Natural killer cell (primary cell): ENCODE measurements at regions not wholly inside any gene's neighbourhood (a gene's known extent, or its start where the extent isn't known, plus 50 kb on each side); places are given as distances from the start of the nearest gene placed in this dataset.

Source experiments
- ATAC-seq, 3 donors: fragments of 150-1000 bp in 2 of 3; fragments of 200-7000 bp in 1 of 3; cut with Tn5 transposase; 1 replicate in 1 of 3; 2 replicates in 2 of 3; pipeline ENCODE4 v1.10.0; 2021; ENCODE audit warnings: mild to moderate bottlenecking in 2 of 3, moderate library complexity in 2 of 3
- DNase-seq, 2 donors: peaks; one replicate each; pipeline versions ENCODE4 v3.0.0 to v3.0.0-alpha.2; 2013 to 2021; ENCODE audit warnings: mixed read lengths in 1 of 2
- H3K27ac ChIP-seq: one replicate; pipeline ENCODE4 v1.5.1; 2013; ENCODE audit warnings: mild to moderate bottlenecking, low read length
- H3K27me3 ChIP-seq: one replicate; pipeline ENCODE4 v1.6.1; 2013; ENCODE audit warnings: low read length; ENCODE audit not compliant: control insufficient read depth, insufficient read depth
- H3K36me3 ChIP-seq: one replicate; pipeline ENCODE4 v1.6.1; 2013; ENCODE audit warnings: low read length; ENCODE audit not compliant: control insufficient read depth, insufficient read depth
- H3K4me1 ChIP-seq: one replicate; pipeline ENCODE4 v1.6.1; 2013; ENCODE audit warnings: low read length; ENCODE audit not compliant: control insufficient read depth, insufficient read depth
- H3K4me3 ChIP-seq: one replicate; pipeline ENCODE4 v1.5.1; 2013; ENCODE audit warnings: low read length
- H3K9me3 ChIP-seq: one replicate; pipeline ENCODE4 v1.6.1; 2013; ENCODE audit warnings: low read length; ENCODE audit not compliant: control insufficient read depth, insufficient read depth
- H3K27ac Mint-ChIP-seq, 2 donors: one replicate each; pipeline ENCODE4 v1.8.0; 2022; ENCODE audit warnings: mild to moderate bottlenecking in 2 of 2, mixed read lengths in 2 of 2, moderate library complexity in 1 of 2
- H3K27me3 Mint-ChIP-seq, 2 donors: one replicate each; pipeline ENCODE4 v1.8.0; 2022; ENCODE audit warnings: low read depth in 2 of 2, mixed read lengths in 2 of 2
- H3K36me3 Mint-ChIP-seq: one replicate; pipeline ENCODE4 v1.8.0; 2022; ENCODE audit warnings: mixed read lengths
- H3K4me1 Mint-ChIP-seq, 2 donors: one replicate each; pipeline ENCODE4 v1.8.0; 2022; ENCODE audit warnings: mixed read lengths in 2 of 2
- H3K4me3 Mint-ChIP-seq: one replicate; pipeline ENCODE4 v1.8.0; 2022; ENCODE audit warnings: mild to moderate bottlenecking, moderate library complexity, mixed read lengths
- H3K9me3 Mint-ChIP-seq, 2 donors: one replicate each; pipeline ENCODE4 v1.8.0; 2022; ENCODE audit warnings: mixed read lengths in 2 of 2
- WGBS: methylation state at CpG from one replicate; pipeline ENCODE4 v1.1.7; 2013; ENCODE audit warnings: missing lambda C conversion rate; ENCODE audit not compliant: insufficient coverage; 5-methylcytosine and 5-hydroxymethylcytosine counted together
- intact Hi-C: fragments of 100-400 bp; cut with micrococcal nuclease; formaldehyde crosslinking; loops from one replicate; pipeline ENCODE4 v1.14.2; 2022
- TF ChIP-seq, protein P1 (sequence below): fragments of 200-600 bp; IDR thresholded peaks from one replicate; pipeline ENCODE4 v1.8.0; 2022; ENCODE audit warnings: antibody characterized with exemption

DNA sequence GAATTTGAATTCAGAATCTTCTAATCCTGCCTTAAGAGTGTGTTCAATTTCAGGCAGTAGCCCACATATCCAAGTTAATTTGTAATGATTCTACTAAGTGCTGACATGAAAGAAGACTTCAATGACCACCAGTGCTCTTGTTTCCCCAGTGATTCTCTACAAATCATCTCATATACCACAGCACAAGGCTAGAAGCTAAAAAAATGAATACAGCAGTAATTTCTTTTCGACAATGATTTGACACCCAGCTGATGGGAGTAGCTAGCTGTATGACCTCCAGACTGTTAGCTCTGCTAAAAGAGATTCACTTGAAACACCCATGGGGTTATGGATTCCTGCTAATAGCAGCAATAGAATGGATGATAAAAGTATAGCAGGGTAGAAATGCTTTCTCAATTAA lies 217.0 kb upstream of the TMEFF2 start:
- no peak overlapping the region for H3K27ac Mint-ChIP-seq
- Histone ChIP-seq H3K36me3 (no peaks in the 10 kb centered on the region), H3K27ac (no peak overlapping the region), H3K4me1 (no peaks in the 10 kb centered on the region), H3K27me3 (no peaks in the 10 kb centered on the region), H3K9me3 (peaks cover 2% of the 10 kb centered on the region), H3K4me3 (no peak overlapping the region)
- peaks cover 0 to 6% of the 10 kb centered on the region in 2 donors for H3K9me3 Mint-ChIP-seq
- H3K36me3 Mint-ChIP-seq, result no peaks in the 10 kb centered on the region
- 68% methylated on average over 1 of the region's 1 CpG for WGBS
- ATAC-seq (no peak), DNase-seq (no peak)
- H3K4me1 Mint-ChIP-seq, result no peaks in the 10 kb centered on the region
- H3K27me3 Mint-ChIP-seq, result no peaks in the 10 kb centered on the region
- TF ChIP-seq, protein P1, sequence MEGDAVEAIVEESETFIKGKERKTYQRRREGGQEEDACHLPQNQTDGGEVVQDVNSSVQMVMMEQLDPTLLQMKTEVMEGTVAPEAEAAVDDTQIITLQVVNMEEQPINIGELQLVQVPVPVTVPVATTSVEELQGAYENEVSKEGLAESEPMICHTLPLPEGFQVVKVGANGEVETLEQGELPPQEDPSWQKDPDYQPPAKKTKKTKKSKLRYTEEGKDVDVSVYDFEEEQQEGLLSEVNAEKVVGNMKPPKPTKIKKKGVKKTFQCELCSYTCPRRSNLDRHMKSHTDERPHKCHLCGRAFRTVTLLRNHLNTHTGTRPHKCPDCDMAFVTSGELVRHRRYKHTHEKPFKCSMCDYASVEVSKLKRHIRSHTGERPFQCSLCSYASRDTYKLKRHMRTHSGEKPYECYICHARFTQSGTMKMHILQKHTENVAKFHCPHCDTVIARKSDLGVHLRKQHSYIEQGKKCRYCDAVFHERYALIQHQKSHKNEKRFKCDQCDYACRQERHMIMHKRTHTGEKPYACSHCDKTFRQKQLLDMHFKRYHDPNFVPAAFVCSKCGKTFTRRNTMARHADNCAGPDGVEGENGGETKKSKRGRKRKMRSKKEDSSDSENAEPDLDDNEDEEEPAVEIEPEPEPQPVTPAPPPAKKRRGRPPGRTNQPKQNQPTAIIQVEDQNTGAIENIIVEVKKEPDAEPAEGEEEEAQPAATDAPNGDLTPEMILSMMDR, result no peak
- intact Hi-C loops, result no loop called here
- H3K4me3 Mint-ChIP-seq, result no peak overlapping the region

DNA sequence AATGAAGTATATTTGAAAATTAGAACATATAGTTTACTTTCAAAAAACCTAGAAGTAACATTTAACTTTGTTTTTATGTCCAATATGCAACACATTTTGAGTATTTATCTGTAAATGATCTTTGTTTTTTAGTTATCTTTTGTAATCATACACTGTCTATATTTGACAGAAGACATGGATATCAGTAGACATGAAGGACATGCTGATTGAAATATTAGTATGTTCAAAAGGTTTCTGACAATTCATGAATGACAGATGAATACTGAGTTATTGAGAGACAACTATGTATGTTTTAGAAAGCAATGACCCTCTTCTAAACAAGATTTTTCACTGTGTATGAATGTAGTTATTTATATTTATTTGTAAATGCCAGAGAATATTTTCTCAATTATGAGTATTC lies 215.6 kb upstream of the TMEFF2 start:
- H3K27me3 Mint-ChIP-seq, result no peaks in the 10 kb centered on the region
- no peak overlapping the region for H3K4me3 Mint-ChIP-seq

DNA sequence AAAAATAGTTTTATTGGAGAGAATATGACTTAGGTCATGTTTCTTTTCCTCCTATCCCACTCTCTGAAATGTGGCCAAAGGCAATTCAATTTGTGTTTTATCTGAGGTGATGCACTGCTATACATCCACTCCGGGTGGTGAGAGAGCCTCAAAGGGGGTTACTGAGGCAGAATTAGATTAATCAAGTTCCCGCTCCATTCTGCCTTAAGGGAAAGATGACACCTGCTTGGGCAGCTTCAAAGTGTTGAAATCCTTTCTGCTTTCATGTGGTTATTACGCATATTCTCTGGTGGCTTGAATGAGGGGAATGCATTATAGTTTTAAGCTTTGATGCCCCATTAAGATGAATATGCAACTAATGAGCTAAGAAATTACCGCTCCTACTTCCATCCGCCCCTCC lies 213.0 kb upstream of the TMEFF2 start:
- Histone ChIP-seq H3K36me3 (no peaks in the 10 kb centered on the region), H3K27me3 (no peaks in the 10 kb centered on the region), H3K4me3 (no peak overlapping the region), H3K27ac (no peak overlapping the region), H3K4me1 (no peaks in the 10 kb centered on the region), H3K9me3 (no peaks in the 10 kb centered on the region)
- H3K4me3 Mint-ChIP-seq, result no peak overlapping the region
- ATAC-seq (no peak), DNase-seq (no peak)
- H3K9me3 Mint-ChIP-seq, result peaks cover 4 to 9% of the 10 kb centered on the region in 2 donors
- intact Hi-C loops, result no loop called here
- H3K27me3 Mint-ChIP-seq, result no peaks in the 10 kb centered on the region
- no peaks in the 10 kb centered on the region for H3K4me1 Mint-ChIP-seq
- H3K36me3 Mint-ChIP-seq, result peaks cover 5% of the 10 kb centered on the region
- H3K27ac Mint-ChIP-seq, result no peak overlapping the region
- 94% methylated on average over 5 of the region's 5 CpGs for WGBS
- TF ChIP-seq, protein P1, result no peak

More for the DNA sequence above, 215.6 kb upstream of the TMEFF2 start:
- Histone ChIP-seq H3K27ac (no peak overlapping the region), H3K4me3 (no peak overlapping the region), H3K9me3 (peaks cover 2% of the 10 kb centered on the region), H3K36me3 (no peaks in the 10 kb centered on the region), H3K4me1 (no peaks in the 10 kb centered on the region), H3K27me3 (no peaks in the 10 kb centered on the region)
- TF ChIP-seq, protein P1, result no peak
- no peak for ATAC-seq
- Mint-ChIP-seq H3K4me1 (no peaks in the 10 kb centered on the region), H3K27ac (no peak overlapping the region), H3K36me3 (no peaks in the 10 kb centered on the region), H3K9me3 (peaks cover 0 to 3% of the 10 kb centered on the region in 2 donors)
- DNase-seq, result no peak
- intact Hi-C loops, result no loop called here

DNA sequence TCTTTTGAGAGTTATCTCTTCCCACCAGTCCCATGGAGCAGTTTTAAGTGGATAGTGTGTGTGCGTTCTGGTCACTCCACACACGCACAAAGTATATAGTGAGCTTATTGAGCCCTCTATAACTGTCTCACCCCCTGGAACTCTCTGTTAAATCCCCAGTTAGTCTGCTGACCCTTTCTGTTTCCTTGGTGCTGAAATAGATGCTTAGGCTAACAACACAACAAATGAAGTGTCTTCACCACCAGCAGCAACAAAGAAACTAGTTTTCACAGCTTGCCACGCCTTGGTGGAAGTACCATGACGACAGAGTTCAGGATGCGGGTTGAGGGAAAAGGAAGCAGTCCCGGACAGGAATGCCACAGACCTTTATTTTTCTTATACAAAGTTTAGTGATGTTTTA lies 203.5 kb upstream of the TMEFF2 start:
- Histone ChIP-seq H3K9me3 (peaks cover 5% of the 10 kb centered on the region), H3K27me3 (no peaks in the 10 kb centered on the region), H3K4me1 (no peaks in the 10 kb centered on the region), H3K4me3 (no peak overlapping the region), H3K27ac (no peak overlapping the region), H3K36me3 (no peaks in the 10 kb centered on the region)
- Mint-ChIP-seq H3K4me1 (no peaks in the 10 kb centered on the region), H3K27ac (no peak overlapping the region), H3K36me3 (peaks cover 7% of the 10 kb centered on the region), H3K27me3 (no peaks in the 10 kb centered on the region), H3K9me3 (peaks cover 6 to 10% of the 10 kb centered on the region in 2 donors), H3K4me3 (no peak overlapping the region)
- ATAC-seq, result no peak
- DNase-seq, result no peak
- WGBS, result 91% methylated on average over 6 of the region's 6 CpGs
- TF ChIP-seq, protein P1, result no peak
- intact Hi-C loops, result no loop called here
